Prostate gland (tissue), 2 donors: ENCODE measurements at regions not wholly inside any gene's neighbourhood (a gene's known extent, or its start where the extent isn't known, plus 50 kb on each side); places are given as distances from the start of the nearest gene placed in this dataset.

ENCODE experiments used
- DNase-seq: peaks from one replicate; pipeline ENCODE4 v3.0.0-alpha.2; 2019; ENCODE audit warnings: low spot score
- H3K27ac ChIP-seq, 2 donors: fragments of 200-600 bp; sonication (generic); 2 replicates each; pipeline ENCODE4 v1.5.1; 2017 to 2019
- H3K27me3 ChIP-seq: fragments of 200-600 bp; sonication (generic); replicated peaks from 2 replicates; pipeline ENCODE4 v1.5.1; 2019; ENCODE audit not compliant: insufficient read depth
- H3K36me3 ChIP-seq, 2 donors: fragments of 200-600 bp; sonication (generic); 1 replicate in 1 of 2; 2 replicates in 1 of 2; pipeline versions ENCODE4 v1.5.1 to v1.8.1; 2017 to 2019
- H3K4me1 ChIP-seq: fragments of 200-600 bp; sonication (generic); replicated peaks from 2 replicates; pipeline ENCODE4 v1.5.1; 2019
- H3K4me3 ChIP-seq, 2 donors: fragments of 200-600 bp; sonication (generic); 2 replicates each; pipeline ENCODE4 v1.5.1; 2017 to 2019
- H3K9me3 ChIP-seq: fragments of 200-600 bp; sonication (generic); 2 replicates; pipeline ENCODE4 v1.5.1; 2017
- CTCF ChIP-seq, 4 experiments: fragments of 200-600 bp in 2 of 4; fragments of 450-650 bp in 2 of 4; sonication (generic) in 2 of 4; IDR thresholded peaks; 1 replicate in 3 of 4; 2 replicates in 1 of 4; pipeline ENCODE4 v1.5.1; 2016 to 2019; ENCODE audit warnings: antibody characterized with exemption in 4 of 4, mild to moderate bottlenecking in 2 of 4, moderate library complexity in 2 of 4
- POLR2A ChIP-seq: fragments of 450-650 bp; IDR thresholded peaks from one replicate; pipeline ENCODE4 v1.6.1; 2016; ENCODE audit warnings: antibody characterized with exemption, mild to moderate bottlenecking
- POLR2AphosphoS5 ChIP-seq: sonication (generic); formaldehyde crosslinking; IDR thresholded peaks from one replicate; pipeline ENCODE4 v1.6.1; 2017; ENCODE audit warnings: antibody characterized with exemption
- WGBS: methylation state at CpG from one replicate; pipeline ENCODE4 v1.1.5; 2018; 5-methylcytosine and 5-hydroxymethylcytosine counted together
- intact Hi-C: fragments of 100-400 bp; cut with DNase I; formaldehyde crosslinking; loops from one replicate; pipeline ENCODE4 v1.14.2; 2022

GRCh38 chr2:41379496-41380221 is 668.2 kb upstream of the PKDCC start:
- no peak for TF ChIP-seq CTCF (IDR thresholded peaks at IDR 0.05)
- no peak for TF ChIP-seq POLR2A
- TF ChIP-seq POLR2AphosphoS5 = no peak
- no peaks in the 10 kb centered on the region for H3K4me1 ChIP-seq
- H3K27me3 ChIP-seq = no peaks in the 10 kb centered on the region
- H3K27ac ChIP-seq = no peak overlapping the region
- no peaks in the 10 kb centered on the region for H3K36me3 ChIP-seq
- H3K9me3 ChIP-seq = no peaks in the 10 kb centered on the region
- WGBS = 79% methylated on average over 13 of the region's 13 CpGs
- intact Hi-C loops = no loop called here
- H3K4me3 ChIP-seq = no peak overlapping the region
- DNase-seq = no peak

GRCh38 chr2:41381701-41382100 is 666.1 kb upstream of the PKDCC start:
- Histone ChIP-seq H3K9me3 (no peaks in the 10 kb centered on the region), H3K27ac (no peak overlapping the region), H3K4me1 (no peaks in the 10 kb centered on the region), H3K4me3 (no peak overlapping the region), H3K36me3 (no peaks in the 10 kb centered on the region), H3K27me3 (no peaks in the 10 kb centered on the region)
- TF ChIP-seq CTCF (IDR thresholded peaks at IDR 0.05) (no peak), POLR2A (no peak), POLR2AphosphoS5 (no peak)
- DNase-seq = no peak
- 85% methylated on average over 3 of the region's 3 CpGs for WGBS
- intact Hi-C loops = no loop called here

- Histone ChIP-seq H3K4me3 (no peak overlapping the region), H3K9me3 (no peaks in the 10 kb centered on the region), H3K27me3 (no peaks in the 10 kb centered on the region), H3K27ac (no peak overlapping the region), H3K4me1 (no peaks in the 10 kb centered on the region), H3K36me3 (no peaks in the 10 kb centered on the region)
- no peak for DNase-seq
- TF ChIP-seq CTCF (IDR thresholded peaks at IDR 0.05) (no peak), POLR2A (no peak), POLR2AphosphoS5 (no peak)
- intact Hi-C loops = no loop called here
- 91% methylated on average over 2 of the region's 2 CpGs for WGBS
Measured at GRCh38 chr2:41387519-41387918, 660.3 kb upstream of the PKDCC start.

GRCh38 chr2:41393621-41394020 is 654.2 kb upstream of the PKDCC start:
- H3K36me3 ChIP-seq = no peaks in the 10 kb centered on the region
- H3K9me3 ChIP-seq = no peaks in the 10 kb centered on the region
- WGBS = 86% methylated on average over 1 of the region's 1 CpG
- no peaks in the 10 kb centered on the region for H3K4me1 ChIP-seq
- TF ChIP-seq CTCF (IDR thresholded peaks at IDR 0.05) = no peak
- no peak for TF ChIP-seq POLR2A
- TF ChIP-seq POLR2AphosphoS5 = no peak
- no peaks in the 10 kb centered on the region for H3K27me3 ChIP-seq
- intact Hi-C loops = no loop called here
- DNase-seq = no peak
- no peak overlapping the region for H3K4me3 ChIP-seq
- H3K27ac ChIP-seq = no peak overlapping the region

- intact Hi-C loops = no loop called here
- no peaks in the 10 kb centered on the region for H3K4me1 ChIP-seq
- no peaks in the 10 kb centered on the region for H3K9me3 ChIP-seq
- 76% methylated on average over 1 of the region's 1 CpG for whole genome bisulfite sequencing
- no peaks in the 10 kb centered on the region for H3K36me3 ChIP-seq
- H3K27ac ChIP-seq = no peak overlapping the region
- no peak for DNase-seq
- TF ChIP-seq POLR2AphosphoS5 = no peak
- TF ChIP-seq POLR2A = no peak
- TF ChIP-seq CTCF (IDR thresholded peaks at IDR 0.05) = no peak
- no peak overlapping the region for H3K4me3 ChIP-seq
- H3K27me3 ChIP-seq = no peaks in the 10 kb centered on the region
Measured at GRCh38 chr2:41394541-41394940, 653.3 kb upstream of the PKDCC start.
